ENCODE measurements at regions not wholly inside any gene's neighbourhood (a gene's known extent, or its start where the extent isn't known, plus 50 kb on each side); places are given as distances from the start of the nearest gene placed in this dataset.

- no peaks in the 10 kb centered on the region for H3K27me3 ChIP-seq (ENCODE audit: control insufficient read depth in 1 of 2, insufficient read depth in 2 of 2, low read length in 2 of 2)
- no peak overlapping the region for H3K27ac ChIP-seq (ENCODE audit: extremely low read length, insufficient read depth, low read length)
- ChIA-PET POLR2A (no interaction called here), CTCF (ENCODE audit: low intra/inter-chr PET ratio, low total read pairs) (no interaction called here)
- H3K9me3 ChIP-seq (ENCODE audit: low read length): no peaks in the 10 kb centered on the region
- H3K79me2 ChIP-seq (ENCODE audit: insufficient read depth, low read length): no peaks in the 10 kb centered on the region
- intact Hi-C loops (cut with micrococcal nuclease; ENCODE audit: unreplicated experiment) (no loop called here), in situ Hi-C loops (cut with HindIII; ENCODE audit: extremely low pct_ligation_motif_present, low pct_unique_long_range_greater_than_20kb) (no loop called here)
- H2AFZ ChIP-seq (ENCODE audit: low read length): no peak overlapping the region
- BruUV-seq (replicated peaks): no TSS peak
- FAIRE-seq: peak; percentile 40
- H3K4me2 ChIP-seq (ENCODE audit: low read depth, low read length): no peak overlapping the region
- H3K4me3 ChIP-seq (replicated peaks in 1 of 3; ENCODE audit: insufficient read depth in 1 of 3, low read depth in 2 of 3, low read length in 3 of 3): no peak overlapping the region
- ATAC-seq: no peak
- no peaks in the 10 kb centered on the region for H3K4me1 ChIP-seq (ENCODE audit: insufficient read depth, low read length)
- 3% methylated on average over 4 of the region's 4 CpGs for WGBS (ENCODE audit: low lambda C conversion rate)
- no peaks in the 10 kb centered on the region for H3K36me3 ChIP-seq (replicated peaks in 1 of 2; ENCODE audit: control insufficient read depth in 1 of 2, insufficient read depth in 2 of 2, low read length in 2 of 2)
- no peak overlapping the region for H3K9ac ChIP-seq (ENCODE audit: insufficient read depth, low read depth, low read length)
- DNase-seq (ENCODE audit: low spot score): no peak
- H4K20me1 ChIP-seq (ENCODE audit: insufficient read depth, low read length): no peaks in the 10 kb centered on the region
- TF ChIP-seq ZSCAN9 (CRISPR knock-in tag; IDR thresholded peaks at IDR 0.05; ENCODE audit: borderline replicate concordance): no peak
- TF ChIP-seq RARA (CRISPR knock-in tag; IDR thresholded peaks at IDR 0.05): no peak
- TF ChIP-seq JDP2 (CRISPR knock-in tag; IDR thresholded peaks at IDR 0.05; ENCODE audit: borderline replicate concordance): no peak
- TF ChIP-seq ZNF775 (CRISPR knock-in tag; IDR thresholded peaks at IDR 0.05; ENCODE audit: borderline replicate concordance): no peak
- no peak for TF ChIP-seq MLXIP (CRISPR knock-in tag; IDR thresholded peaks at IDR 0.05; ENCODE audit: borderline replicate concordance)
- TF ChIP-seq ARID4A (CRISPR knock-in tag; IDR thresholded peaks at IDR 0.05; ENCODE audit: borderline replicate concordance): no peak
- no peak for TF ChIP-seq KLF15 (CRISPR knock-in tag; IDR thresholded peaks at IDR 0.05; ENCODE audit: borderline replicate concordance)
- TF ChIP-seq THAP11 (CRISPR knock-in tag; IDR thresholded peaks at IDR 0.05): no peak
- TF ChIP-seq POGK (CRISPR knock-in tag; conservative IDR thresholded peaks at IDR 0.05): no peak
- no peak for TF ChIP-seq POLR2A (IDR thresholded peaks at IDR 0.05; ENCODE audit: insufficient read depth in 1 of 2, low read depth in 2 of 2, low read length in 2 of 2)
- TF ChIP-seq ZMAT5 (CRISPR knock-in tag; IDR thresholded peaks at IDR 0.05; ENCODE audit: borderline replicate concordance, low read depth): no peak
- TF ChIP-seq PAWR (CRISPR knock-in tag; IDR thresholded peaks at IDR 0.05; ENCODE audit: borderline replicate concordance): no peak
- TF ChIP-seq CENPBD1 (CRISPR knock-in tag; IDR thresholded peaks at IDR 0.05; ENCODE audit: borderline replicate concordance, low read depth): no peak
- no peak for TF ChIP-seq ZFP36L1 (CRISPR knock-in tag; IDR thresholded peaks at IDR 0.05)
- TF ChIP-seq SSRP1 (CRISPR knock-in tag; IDR thresholded peaks at IDR 0.05): no peak
These were observed 1735.0 kb downstream of the LRRC4C start for GRCh38 chr11:39724404-39724803.
